Liver (tissue), 8 donors: ENCODE measurements at regions not wholly inside any gene's neighbourhood (a gene's known extent, or its start where the extent isn't known, plus 50 kb on each side); places are given as distances from the start of the nearest gene placed in this dataset.

Experiments
- DNase-seq: peaks from one replicate; pipeline ENCODE4 v3.0.0-alpha.2; 2017; ENCODE audit warnings: low spot score
- H3K27ac ChIP-seq, 2 donors: one replicate each; pipeline ENCODE4 v1.7.0; 2013; ENCODE audit warnings: inconsistent platforms in 2 of 2, low read length in 2 of 2, control low read depth in 1 of 2, low read depth in 1 of 2, mild to moderate bottlenecking in 1 of 2
- H3K27me3 ChIP-seq, 4 donors: one replicate each; pipeline versions ENCODE4 v1.6.1 to v1.7.0; 2013; ENCODE audit warnings: low read length in 3 of 4, inconsistent platforms in 1 of 4, mild to moderate bottlenecking in 1 of 4, moderate library complexity in 1 of 4; ENCODE audit not compliant: control insufficient read depth in 4 of 4, insufficient read depth in 4 of 4
- H3K36me3 ChIP-seq, 4 donors: one replicate each; pipeline versions ENCODE4 v1.6.1 to v1.7.0; 2013; ENCODE audit warnings: low read length in 3 of 4, mild to moderate bottlenecking in 3 of 4, low read depth in 1 of 4, moderate library complexity in 1 of 4; ENCODE audit not compliant: control insufficient read depth in 4 of 4, insufficient read depth in 3 of 4
- H3K4me1 ChIP-seq, 4 donors: one replicate each; pipeline versions ENCODE4 v1.6.1 to v1.7.0; 2013; ENCODE audit warnings: low read length in 3 of 4, mild to moderate bottlenecking in 3 of 4, moderate library complexity in 1 of 4; ENCODE audit not compliant: control insufficient read depth in 4 of 4, insufficient read depth in 4 of 4
- H3K4me3 ChIP-seq, 3 donors: one replicate each; pipeline versions ENCODE4 v1.6.1 to v1.7.0; 2013; ENCODE audit warnings: low read length in 3 of 3, control low read depth in 1 of 3, low read depth in 1 of 3, mild to moderate bottlenecking in 1 of 3
- H3K9ac ChIP-seq, 2 donors: one replicate each; pipeline ENCODE4 v1.7.0; 2013; ENCODE audit warnings: low read length in 2 of 2, mild to moderate bottlenecking in 2 of 2, moderate library complexity in 2 of 2, control low read depth in 1 of 2, low read depth in 1 of 2
- H3K9me3 ChIP-seq, 4 donors: one replicate each; pipeline versions ENCODE4 v1.6.1 to v1.7.0; 2013; ENCODE audit warnings: low read length in 3 of 4; ENCODE audit not compliant: control insufficient read depth in 4 of 4
- EGR1 ChIP-seq, 2 donors: IDR thresholded peaks; 2 replicates each; pipeline ENCODE4 v1.6.1; 2016 to 2018; ENCODE audit warnings: antibody characterized with exemption in 2 of 2, low read depth in 2 of 2
- FOXA1 ChIP-seq: IDR thresholded peaks from 2 replicates; pipeline ENCODE4 v1.6.1; 2016; ENCODE audit warnings: antibody characterized with exemption
- FOXA2 ChIP-seq: IDR thresholded peaks from 2 replicates; pipeline ENCODE4 v1.6.1; 2016; ENCODE audit warnings: antibody characterized with exemption
- GABPA ChIP-seq, 2 donors: IDR thresholded peaks in 1 of 2; conservative IDR thresholded peaks in 1 of 2; 2 replicates each; pipeline ENCODE4 v1.6.1; 2016; ENCODE audit warnings: antibody characterized with exemption in 2 of 2, mild to moderate bottlenecking in 1 of 2, moderate library complexity in 1 of 2
- HNF4A ChIP-seq, 2 donors: conservative IDR thresholded peaks; 2 replicates each; pipeline ENCODE4 v1.6.1; 2016; ENCODE audit warnings: antibody characterized with exemption in 2 of 2, mild to moderate bottlenecking in 2 of 2
- HNF4G ChIP-seq: IDR thresholded peaks from 2 replicates; pipeline ENCODE4 v1.6.1; 2016; ENCODE audit warnings: antibody characterized with exemption
- JUND ChIP-seq, 2 donors: IDR thresholded peaks; 2 replicates each; pipeline ENCODE4 v1.6.1; 2016; ENCODE audit warnings: antibody characterized with exemption in 2 of 2
- MAX ChIP-seq: IDR thresholded peaks from 2 replicates; pipeline ENCODE4 v1.6.1; 2016; ENCODE audit warnings: antibody characterized with exemption
- NR2F2 ChIP-seq: IDR thresholded peaks from 2 replicates; pipeline ENCODE4 v1.6.1; 2016; ENCODE audit warnings: antibody characterized with exemption
- RAD21 ChIP-seq, 2 donors: IDR thresholded peaks; 2 replicates each; pipeline ENCODE4 v1.6.1; 2016; ENCODE audit warnings: antibody characterized with exemption in 2 of 2, mild to moderate bottlenecking in 2 of 2
- RXRA ChIP-seq, 2 donors: IDR thresholded peaks; 2 replicates each; pipeline ENCODE4 v1.6.1; 2017 to 2018; ENCODE audit warnings: antibody characterized with exemption in 2 of 2, mild to moderate bottlenecking in 1 of 2
- SP1 ChIP-seq: IDR thresholded peaks from 2 replicates; pipeline ENCODE4 v1.6.1; 2018; ENCODE audit warnings: antibody characterized with exemption, mild to moderate bottlenecking
- TAF1 ChIP-seq: conservative IDR thresholded peaks from 2 replicates; pipeline ENCODE4 v1.6.1; 2016; ENCODE audit warnings: antibody characterized with exemption, mild to moderate bottlenecking
- YY1 ChIP-seq: IDR thresholded peaks from 2 replicates; pipeline ENCODE4 v1.6.1; 2016; ENCODE audit warnings: antibody characterized with exemption, mild to moderate bottlenecking
- ZBTB33 ChIP-seq: IDR thresholded peaks from 2 replicates; pipeline ENCODE4 v1.6.1; 2016; ENCODE audit warnings: antibody characterized with exemption
- WGBS: extraction: QIAGEN DNeasy Blood & Tissue Kit; methylation state at CpG from one replicate; pipeline ENCODE4 v1.1.7; 2013; 5-methylcytosine and 5-hydroxymethylcytosine counted together
- TF ChIP-seq, protein P1 (sequence below): fragments of 150-350 bp; IDR thresholded peaks from 2 replicates; pipeline ENCODE4 v1.5.1; 2017; ENCODE audit warnings: improper control_type of control experiment, low read depth, low read length; ENCODE audit not compliant: missing input control
- TF ChIP-seq, protein P2 (sequence below): IDR thresholded peaks from 2 replicates; pipeline ENCODE4 v1.6.1; 2016; ENCODE audit warnings: antibody characterized with exemption
- TF ChIP-seq, protein P3 (sequence below): IDR thresholded peaks from 2 replicates; pipeline ENCODE4 v1.6.1; 2016; ENCODE audit warnings: antibody characterized with exemption, mild to moderate bottlenecking
- donor health status: healthy.
- donor health status: healthy.
- donor health status: healthy.
- donor health status: healthy.
- donor health status: healthy.

- Histone ChIP-seq H3K9ac (no peak overlapping the region), H3K27me3 (no peaks in the 10 kb centered on the region), H3K9me3 (no peaks in the 10 kb centered on the region), H3K27ac (no peak overlapping the region), H3K36me3 (no peaks in the 10 kb centered on the region), H3K4me3 (no peak overlapping the region), H3K4me1 (no peaks in the 10 kb centered on the region)
- 95% methylated on average over 3 of the region's 3 CpGs for WGBS
- DNase-seq, result no peak
- TF ChIP-seq FOXA1, result no peak
- TF ChIP-seq, protein P1, sequence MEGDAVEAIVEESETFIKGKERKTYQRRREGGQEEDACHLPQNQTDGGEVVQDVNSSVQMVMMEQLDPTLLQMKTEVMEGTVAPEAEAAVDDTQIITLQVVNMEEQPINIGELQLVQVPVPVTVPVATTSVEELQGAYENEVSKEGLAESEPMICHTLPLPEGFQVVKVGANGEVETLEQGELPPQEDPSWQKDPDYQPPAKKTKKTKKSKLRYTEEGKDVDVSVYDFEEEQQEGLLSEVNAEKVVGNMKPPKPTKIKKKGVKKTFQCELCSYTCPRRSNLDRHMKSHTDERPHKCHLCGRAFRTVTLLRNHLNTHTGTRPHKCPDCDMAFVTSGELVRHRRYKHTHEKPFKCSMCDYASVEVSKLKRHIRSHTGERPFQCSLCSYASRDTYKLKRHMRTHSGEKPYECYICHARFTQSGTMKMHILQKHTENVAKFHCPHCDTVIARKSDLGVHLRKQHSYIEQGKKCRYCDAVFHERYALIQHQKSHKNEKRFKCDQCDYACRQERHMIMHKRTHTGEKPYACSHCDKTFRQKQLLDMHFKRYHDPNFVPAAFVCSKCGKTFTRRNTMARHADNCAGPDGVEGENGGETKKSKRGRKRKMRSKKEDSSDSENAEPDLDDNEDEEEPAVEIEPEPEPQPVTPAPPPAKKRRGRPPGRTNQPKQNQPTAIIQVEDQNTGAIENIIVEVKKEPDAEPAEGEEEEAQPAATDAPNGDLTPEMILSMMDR, result no peak
- no peak for TF ChIP-seq RAD21 (IDR thresholded peaks at IDR 0.05)
- no peak for TF ChIP-seq GABPA (IDR thresholded peaks at IDR 0.05 in 1 of 2, conservative IDR thresholded peaks at IDR 0.05 in 1 of 2)
- no peak for TF ChIP-seq HNF4G
- TF ChIP-seq, protein P2, sequence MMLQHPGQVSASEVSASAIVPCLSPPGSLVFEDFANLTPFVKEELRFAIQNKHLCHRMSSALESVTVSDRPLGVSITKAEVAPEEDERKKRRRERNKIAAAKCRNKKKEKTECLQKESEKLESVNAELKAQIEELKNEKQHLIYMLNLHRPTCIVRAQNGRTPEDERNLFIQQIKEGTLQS, result no peak
- no peak for TF ChIP-seq NR2F2
- no peak for TF ChIP-seq YY1
- TF ChIP-seq HNF4A (conservative IDR thresholded peaks at IDR 0.05), result no peak
These were observed 78.8 kb upstream of the MDFIC start for GRCh38 chr7:114843102-114843501.

- no peaks in the 10 kb centered on the region for H3K36me3 ChIP-seq
These were observed 70.4 kb upstream of the MDFIC start for GRCh38 chr7:114851406-114852061.

More at GRCh38 chr7:114851406-114852061, 70.4 kb upstream of the MDFIC start:
- H3K27ac ChIP-seq, result no peak overlapping the region
- no peaks in the 10 kb centered on the region for H3K9me3 ChIP-seq
- no peak overlapping the region for H3K9ac ChIP-seq
- TF ChIP-seq, protein P1, result no peak
- TF ChIP-seq, protein P2, result no peak
- TF ChIP-seq EGR1 (IDR thresholded peaks at IDR 0.05; ENCODE audit: low read depth in 2 of 2) (no peak), YY1 (no peak), FOXA1 (no peak), ZBTB33 (no peak), TAF1 (no peak), FOXA2 (no peak), HNF4G (no peak), RAD21 (IDR thresholded peaks at IDR 0.05) (no peak), GABPA (IDR thresholded peaks at IDR 0.05 in 1 of 2, conservative IDR thresholded peaks at IDR 0.05 in 1 of 2) (no peak), RXRA (IDR thresholded peaks at IDR 0.05) (no peak), NR2F2 (no peak), HNF4A (conservative IDR thresholded peaks at IDR 0.05) (no peak), MAX (no peak), SP1 (no peak), JUND (IDR thresholded peaks at IDR 0.05) (no peak)
- TF ChIP-seq, protein P3, sequence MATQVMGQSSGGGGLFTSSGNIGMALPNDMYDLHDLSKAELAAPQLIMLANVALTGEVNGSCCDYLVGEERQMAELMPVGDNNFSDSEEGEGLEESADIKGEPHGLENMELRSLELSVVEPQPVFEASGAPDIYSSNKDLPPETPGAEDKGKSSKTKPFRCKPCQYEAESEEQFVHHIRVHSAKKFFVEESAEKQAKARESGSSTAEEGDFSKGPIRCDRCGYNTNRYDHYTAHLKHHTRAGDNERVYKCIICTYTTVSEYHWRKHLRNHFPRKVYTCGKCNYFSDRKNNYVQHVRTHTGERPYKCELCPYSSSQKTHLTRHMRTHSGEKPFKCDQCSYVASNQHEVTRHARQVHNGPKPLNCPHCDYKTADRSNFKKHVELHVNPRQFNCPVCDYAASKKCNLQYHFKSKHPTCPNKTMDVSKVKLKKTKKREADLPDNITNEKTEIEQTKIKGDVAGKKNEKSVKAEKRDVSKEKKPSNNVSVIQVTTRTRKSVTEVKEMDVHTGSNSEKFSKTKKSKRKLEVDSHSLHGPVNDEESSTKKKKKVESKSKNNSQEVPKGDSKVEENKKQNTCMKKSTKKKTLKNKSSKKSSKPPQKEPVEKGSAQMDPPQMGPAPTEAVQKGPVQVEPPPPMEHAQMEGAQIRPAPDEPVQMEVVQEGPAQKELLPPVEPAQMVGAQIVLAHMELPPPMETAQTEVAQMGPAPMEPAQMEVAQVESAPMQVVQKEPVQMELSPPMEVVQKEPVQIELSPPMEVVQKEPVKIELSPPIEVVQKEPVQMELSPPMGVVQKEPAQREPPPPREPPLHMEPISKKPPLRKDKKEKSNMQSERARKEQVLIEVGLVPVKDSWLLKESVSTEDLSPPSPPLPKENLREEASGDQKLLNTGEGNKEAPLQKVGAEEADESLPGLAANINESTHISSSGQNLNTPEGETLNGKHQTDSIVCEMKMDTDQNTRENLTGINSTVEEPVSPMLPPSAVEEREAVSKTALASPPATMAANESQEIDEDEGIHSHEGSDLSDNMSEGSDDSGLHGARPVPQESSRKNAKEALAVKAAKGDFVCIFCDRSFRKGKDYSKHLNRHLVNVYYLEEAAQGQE, result no peak
- 82% methylated on average over 3 of the region's 3 CpGs for WGBS
- no peaks in the 10 kb centered on the region for H3K4me1 ChIP-seq
- no peak for DNase-seq
- H3K27me3 ChIP-seq, result no peaks in the 10 kb centered on the region
- no peak overlapping the region for H3K4me3 ChIP-seq
